NCI-H2107 treated with DMSO at 0.1 percent for 48 hours (cell line): ENCODE measurements at regions not wholly inside any gene's neighbourhood (a gene's known extent, or its start where the extent isn't known, plus 50 kb on each side); places are given as distances from the start of the nearest gene placed in this dataset.
"Not testable (repeated sequence)": the region's sequence is repeated elsewhere in the genome, so short reads cannot be mapped to it uniquely, and the experiment has no call there.

Source experiments
- DNase-seq: peaks from one replicate; lab custom pipeline; 2025; ENCODE audit not compliant: unreplicated experiment; lab: John Stamatoyannopoulos, UW

DNA sequence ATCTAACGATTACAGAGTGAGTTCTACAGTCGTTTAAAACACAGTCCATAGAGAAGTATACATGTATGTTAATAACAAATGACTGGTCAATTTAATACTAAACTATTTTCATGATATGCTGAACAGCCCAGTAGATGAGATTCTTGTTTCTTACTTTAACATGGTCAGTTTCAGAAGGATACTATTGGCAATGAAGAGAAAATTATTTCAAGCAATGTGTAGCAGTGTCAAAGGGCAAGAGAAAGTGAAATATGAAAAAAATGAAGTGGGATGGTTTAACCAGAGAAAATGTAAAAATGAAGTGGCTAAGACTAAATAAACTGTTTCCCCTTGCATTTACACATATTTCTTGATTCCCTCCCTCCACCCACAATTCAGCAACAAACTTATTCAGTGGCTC lies 192.1 kb upstream of the TTC14 start:
- no peak for DNase-seq

DNA sequence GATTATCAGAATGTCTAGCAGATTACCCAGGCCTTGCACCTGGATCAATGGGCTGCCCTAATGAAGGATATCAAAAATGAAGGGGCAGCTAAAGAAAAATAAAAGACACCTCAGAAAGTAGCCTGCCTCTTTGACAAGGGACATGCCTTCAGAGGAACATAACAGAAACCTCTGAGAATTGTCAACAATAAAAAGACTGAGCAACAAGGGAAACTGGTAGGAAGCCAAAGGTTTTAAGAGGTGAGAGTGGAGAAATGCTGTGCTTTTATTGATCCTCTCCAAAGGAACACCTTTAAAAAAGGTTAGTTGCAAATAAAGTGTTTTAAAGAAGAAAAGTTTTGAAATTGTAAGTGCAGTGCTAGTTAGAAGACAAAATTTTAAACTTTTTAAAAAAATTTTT lies 187.8 kb upstream of the TTC14 start:
- DNase-seq = no peak

DNA sequence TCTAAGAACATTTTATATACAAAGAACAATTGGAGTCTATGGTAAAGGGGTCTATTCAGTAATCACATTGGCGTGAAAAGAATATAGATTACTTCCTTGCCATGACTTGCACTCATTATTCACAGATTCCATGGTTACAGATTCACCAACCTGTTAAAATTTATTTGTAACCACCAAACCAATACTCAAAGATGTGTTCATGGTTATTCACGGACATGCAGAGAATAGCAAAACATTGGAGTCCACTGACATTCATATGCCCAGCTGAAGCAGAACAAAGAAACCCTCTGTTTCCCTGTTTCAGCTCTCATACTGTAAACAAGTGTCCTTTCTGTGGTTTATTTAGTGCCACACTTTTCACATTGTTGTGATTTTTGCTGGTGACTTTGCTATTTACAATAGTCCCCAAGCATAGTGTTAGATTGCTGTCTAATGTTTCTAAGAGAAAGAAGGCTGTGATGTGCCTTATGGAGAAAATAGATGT lies 185.8 kb upstream of the TTC14 start:
- DNase-seq = peak; percentile 11

DNA sequence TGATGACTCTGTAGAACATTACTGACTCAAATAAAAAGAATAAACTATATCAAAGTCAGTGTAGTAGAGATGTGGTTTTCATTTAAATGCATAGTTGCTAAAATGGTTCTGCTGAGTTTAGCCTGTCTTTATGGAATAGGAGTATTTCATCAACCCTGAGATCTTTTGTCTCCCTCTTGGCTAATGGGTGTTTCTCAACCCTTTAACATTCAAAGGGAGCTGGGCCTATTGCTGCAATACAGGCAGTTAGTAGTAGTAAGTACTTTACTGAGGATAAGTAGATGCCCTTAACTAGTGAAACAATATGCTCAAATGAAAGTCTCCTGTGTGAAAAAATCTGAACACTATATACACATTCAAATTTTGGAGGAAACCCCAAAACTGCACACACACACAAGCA lies 184.7 kb upstream of the TTC14 start:
- DNase-seq = no peak

DNA sequence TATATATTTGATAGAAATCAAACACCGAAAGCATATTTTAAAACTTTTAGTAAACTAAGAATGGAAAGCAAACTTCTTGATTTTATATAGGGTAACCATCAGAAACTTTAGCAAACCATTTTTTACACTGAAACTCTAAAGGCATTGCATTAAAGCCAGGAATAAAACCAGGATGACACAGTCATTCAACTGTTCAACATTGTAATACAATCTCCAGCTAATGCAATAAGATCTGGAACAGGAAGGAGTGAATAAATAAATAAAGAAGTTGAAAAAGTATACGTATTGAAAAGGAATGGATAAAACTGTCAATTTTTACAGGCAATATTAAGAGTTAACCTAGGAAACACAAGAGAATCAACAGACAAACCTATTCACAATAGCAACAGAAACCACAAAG lies 181.9 kb upstream of the TTC14 start:
- DNase-seq = no peak

DNA sequence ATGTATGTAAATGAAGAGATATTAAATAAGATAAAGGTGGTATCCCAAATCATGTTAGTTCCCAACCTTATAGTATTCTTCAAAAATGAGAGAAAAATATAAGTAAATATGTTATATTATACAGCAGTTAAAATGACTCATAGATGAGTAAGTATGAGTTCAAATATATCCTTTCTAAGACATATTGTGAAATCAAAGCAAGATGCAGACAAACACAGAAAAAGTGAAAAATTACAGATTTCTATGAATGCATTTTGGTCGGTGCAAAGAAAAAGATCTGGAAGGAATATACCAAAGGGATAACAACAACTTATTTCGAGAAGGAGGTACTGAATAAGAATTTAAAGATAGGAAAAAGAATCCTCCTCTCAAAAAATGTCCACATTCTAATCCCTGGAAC lies 181.2 kb upstream of the TTC14 start:
- DNase-seq = no peak

DNA sequence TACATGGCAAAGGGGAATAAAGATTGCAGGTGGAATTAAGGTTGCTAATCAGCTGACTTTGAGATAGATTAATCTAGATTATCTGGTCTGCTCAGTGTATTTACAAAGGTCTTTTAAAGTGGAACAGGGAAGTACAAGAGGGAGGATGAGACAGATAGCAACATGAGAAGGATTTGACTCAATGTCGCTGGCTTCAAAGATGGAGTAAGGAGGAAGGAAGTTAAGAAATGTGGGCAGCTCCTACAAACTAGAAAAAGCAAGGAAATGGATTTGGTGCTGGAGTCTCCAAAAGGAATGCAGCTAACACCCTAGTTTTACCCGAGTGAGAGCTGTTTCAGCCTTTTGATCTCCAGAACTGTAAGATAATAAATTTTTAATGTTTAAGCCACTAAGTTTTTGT lies 180.7 kb upstream of the TTC14 start:
- DNase-seq = no peak

DNA sequence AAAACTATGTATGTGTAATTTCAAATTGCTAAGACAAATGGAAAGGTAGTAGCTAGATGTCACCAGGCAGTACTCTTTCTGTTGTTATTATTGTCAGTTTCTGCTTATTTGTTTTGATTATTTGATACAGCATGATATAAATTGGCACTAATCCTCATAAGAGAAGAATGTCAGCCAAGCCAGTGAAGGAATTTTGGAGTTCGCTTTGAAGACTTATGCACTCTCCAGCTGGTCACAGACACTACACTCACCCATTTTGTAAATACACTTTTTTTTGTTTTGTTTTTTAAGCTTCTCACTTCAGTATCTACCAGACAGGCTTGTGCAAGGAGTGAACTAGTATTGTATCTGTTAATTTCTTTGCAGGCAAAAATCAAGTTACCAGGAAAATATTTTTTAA lies 180.2 kb upstream of the TTC14 start:
- no peak for DNase-seq

DNA sequence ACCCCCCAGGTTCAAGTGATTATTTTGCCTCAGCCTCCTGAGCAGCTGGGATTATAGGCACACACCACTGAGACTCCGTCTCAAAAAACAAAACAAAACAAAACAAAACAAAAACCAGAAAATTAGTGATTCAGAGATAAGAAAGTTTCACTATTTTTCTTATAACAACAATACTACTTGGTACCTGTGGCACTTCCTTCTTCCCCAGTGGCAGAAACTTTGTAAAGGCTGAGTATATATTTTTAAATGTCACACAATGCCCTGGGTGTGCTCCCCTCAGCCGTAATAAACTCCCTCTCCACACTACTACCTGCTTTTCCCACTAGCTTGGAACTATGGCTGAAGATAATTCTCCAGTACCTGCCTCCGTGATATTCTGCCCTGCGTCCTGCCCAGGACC lies 177.7 kb upstream of the TTC14 start:
- DNase-seq = not testable (repeated sequence)

DNA sequence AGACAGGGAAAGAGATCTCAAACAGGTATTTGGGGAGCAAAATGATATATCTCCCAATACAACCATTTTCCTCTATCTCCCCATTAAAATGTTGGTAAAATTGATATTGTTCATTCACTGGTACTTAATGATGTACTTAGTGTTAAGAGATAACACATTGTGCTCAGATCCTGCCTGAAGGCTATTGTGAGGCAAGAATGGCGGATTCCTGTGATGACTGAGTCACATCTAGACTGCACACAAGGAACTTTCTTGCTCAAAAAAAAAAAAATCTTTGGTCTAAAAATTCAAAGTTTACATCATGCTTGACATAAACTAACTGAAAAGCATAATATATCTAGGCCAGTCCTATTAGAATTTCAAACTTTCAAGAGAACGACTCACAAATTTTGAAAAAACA lies 171.1 kb upstream of the TTC14 start:
- DNase-seq = no peak

DNA sequence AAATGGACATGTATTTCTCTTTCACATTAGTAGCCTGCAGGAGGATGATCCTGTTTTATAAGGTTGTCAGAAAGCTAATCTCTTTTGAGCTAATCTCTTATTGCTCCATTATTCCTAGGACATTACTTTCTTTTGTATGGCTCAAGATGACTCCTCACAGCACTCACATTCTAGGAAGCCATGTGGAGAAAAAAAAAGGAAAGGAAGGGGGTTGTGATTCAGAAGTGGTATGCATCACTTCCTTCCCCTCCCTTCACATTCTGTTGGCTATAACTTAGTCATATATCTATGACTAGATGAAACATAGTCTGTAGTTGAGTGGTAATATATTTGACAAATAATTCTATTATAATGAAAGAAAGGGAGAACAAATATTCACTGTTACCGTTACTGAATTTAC lies 168.8 kb upstream of the TTC14 start:
- DNase-seq = no peak

DNA sequence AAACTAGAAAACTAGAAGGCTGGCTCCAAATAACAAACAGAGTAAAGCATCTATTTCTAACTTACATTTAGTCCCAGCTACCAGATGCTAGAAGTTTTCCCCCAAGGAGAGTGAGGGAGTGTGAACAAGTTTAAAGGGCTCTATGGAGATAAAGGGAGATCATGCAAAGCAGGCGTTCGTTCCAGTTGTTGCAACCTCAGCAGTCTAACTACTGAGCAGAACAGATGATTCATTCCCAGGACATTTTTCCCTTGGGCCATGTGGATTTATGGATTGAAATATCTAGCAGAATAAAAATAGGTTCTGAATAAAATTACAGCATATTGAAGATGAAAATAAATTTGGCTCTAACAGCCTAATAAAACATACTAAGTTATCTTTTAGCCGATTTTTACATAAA lies 154.8 kb upstream of the TTC14 start:
- DNase-seq = no peak

DNA sequence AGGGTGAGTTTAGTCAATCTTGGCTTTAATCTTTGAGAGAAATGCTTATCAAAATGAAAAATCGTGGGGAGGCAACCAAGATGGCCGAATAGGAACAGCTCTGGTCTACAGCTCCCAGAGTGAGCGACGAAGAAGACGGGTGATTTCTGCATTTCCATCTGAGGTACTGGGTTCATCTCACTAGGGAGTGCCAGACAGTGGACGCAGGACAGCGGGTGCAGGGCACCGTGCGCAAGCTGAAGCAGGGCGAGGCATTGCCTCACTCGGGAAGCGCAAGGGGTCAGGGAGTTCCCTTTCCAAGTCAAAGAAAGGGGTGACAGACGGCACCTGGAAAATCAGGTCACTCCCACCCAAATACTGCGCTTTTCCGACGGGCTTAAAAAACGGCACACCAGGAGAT lies 153.6 kb upstream of the TTC14 start:
- DNase-seq = not testable (repeated sequence)

DNA sequence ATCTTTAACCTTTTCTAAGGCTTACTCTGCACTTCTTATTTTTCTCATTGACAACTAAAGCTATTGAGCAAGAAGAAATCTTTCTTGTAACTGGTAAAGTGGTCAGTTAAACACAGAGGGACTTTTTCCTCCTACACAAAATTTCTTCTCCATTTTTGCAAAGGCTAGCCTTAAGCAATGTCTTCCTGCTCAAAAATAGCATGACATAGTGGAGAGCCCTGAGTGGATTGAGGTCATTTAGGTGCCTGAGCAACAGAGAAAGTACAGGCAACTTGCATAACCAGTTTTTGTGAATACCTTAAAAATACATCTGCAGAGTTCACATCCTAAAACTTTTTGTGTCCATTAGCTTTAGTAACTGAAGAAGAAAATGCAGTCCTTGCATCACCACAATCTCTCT lies 144.7 kb upstream of the TTC14 start:
- DNase-seq = no peak

DNA sequence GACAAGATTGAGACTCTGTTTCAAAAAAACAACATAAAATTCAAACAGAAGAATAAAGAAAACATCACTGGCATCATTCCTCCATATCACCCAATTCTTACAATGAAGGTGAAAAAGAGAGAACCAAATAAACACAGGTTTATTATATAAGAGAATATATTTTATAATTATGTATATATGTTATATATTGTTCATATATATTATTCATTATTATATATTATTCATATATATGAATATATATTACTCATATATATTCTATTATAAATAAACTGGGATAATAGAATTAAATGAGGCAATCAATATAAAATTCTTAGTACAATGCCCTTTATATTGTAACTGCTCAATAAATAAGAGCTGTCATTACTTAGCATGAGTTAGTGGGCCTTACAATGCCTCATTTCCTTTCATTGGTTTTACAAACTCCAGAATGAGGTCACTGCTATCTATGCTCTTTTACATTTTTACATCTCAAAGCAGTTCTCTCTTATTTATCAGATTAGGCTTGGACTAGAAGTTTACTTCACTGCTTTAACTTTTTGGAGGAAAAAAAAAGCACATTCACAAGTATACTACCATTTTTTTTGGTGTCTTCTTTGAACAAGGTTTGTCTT lies 135.5 kb upstream of the TTC14 start:
- no peak for DNase-seq

DNA sequence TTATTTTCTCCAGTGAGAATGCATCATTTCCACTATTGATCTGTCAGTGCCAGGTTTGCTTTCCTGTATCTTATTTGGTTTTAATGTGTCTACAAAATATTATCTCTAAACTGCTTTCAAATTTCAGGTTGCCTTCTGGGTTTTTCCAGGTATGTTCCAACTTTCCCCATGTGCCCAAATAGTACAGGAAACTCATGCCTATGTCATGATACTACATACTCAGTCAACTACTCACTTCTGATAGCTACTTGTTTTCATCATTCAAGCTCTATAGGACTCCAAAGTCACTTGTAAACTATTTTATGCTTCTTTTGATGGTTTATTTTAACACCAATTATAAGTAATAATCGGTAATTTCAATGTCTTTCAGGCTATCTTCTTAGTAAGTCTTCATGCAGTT lies 134.8 kb upstream of the TTC14 start:
- DNase-seq = no peak

DNA sequence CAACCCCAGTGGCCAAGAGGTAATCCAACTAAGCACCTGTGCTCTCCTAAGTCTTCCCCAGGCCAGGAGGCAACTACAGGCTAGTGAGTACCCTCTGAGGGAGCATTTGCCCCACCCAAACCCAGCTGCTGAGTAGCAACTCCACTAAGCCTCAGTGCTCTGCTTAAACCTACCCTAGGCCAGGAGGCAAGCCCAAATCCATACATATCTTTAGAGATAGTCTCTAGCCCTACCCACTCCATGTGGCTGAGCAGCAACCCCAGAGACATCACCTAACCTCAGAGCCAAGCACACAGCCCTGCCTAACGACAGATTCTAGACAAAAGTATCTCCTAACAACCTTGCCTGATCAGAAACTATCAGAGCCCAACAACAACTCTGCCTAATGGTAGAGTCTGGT lies 132.8 kb upstream of the TTC14 start:
- DNase-seq = no peak

DNA sequence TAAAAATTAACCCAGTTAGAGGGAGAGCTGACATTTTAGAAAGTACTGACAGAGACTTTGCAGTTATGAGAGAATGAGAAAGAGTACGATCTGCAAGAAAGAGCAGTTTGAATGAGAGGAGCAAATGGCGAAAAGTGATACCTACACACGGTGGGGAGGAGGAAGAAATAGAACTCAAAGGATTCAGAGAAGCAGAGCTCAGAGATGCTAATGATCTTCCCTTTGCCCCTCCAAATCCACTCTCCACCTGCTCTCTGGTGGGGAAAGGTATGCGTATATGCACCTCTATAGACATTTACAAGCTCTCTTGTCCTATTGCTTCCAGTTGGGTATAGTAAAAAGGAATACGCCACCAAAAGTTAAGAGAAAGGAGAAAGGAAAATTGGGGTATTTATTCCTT lies 123.3 kb upstream of the TTC14 start:
- DNase-seq = no peak

DNA sequence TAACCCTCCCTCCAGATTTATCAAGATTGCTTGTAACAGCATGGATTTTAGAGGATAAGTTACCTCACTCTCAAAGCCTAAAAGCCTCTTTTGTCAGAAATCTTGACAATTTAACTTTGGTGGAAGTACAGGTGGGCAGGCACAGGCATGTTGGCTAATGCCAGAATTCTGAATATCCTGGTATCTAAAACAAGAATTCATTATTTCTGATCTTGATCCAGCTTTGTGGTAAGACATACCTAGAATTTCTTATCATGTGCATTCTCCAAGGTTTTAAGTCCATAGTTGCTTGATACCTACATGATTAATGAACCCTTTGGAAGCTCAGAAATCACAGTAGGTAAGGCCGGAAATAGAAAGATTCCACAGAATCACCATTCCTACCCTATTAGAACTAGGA lies 109.9 kb upstream of the TTC14 start:
- no peak for DNase-seq

DNA sequence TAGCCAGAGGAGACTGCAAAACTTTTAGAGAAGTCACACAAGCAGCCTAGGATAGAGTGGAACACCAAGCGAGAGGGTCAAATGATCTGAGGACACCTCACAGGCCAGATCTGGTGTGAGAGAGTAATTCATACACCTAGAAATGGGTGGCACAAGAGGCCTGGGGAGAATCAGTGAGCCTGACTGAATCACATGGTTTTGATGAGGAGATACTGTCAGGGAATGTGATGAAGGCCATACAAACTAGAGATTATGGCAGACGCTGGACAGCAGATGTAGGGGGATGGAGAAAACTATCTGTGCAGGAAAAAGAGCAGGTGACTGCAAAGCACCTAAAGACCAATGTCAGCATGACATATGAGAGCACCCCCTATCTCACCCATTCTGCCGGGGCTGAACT lies 105.0 kb upstream of the TTC14 start:
- no peak for DNase-seq

DNA sequence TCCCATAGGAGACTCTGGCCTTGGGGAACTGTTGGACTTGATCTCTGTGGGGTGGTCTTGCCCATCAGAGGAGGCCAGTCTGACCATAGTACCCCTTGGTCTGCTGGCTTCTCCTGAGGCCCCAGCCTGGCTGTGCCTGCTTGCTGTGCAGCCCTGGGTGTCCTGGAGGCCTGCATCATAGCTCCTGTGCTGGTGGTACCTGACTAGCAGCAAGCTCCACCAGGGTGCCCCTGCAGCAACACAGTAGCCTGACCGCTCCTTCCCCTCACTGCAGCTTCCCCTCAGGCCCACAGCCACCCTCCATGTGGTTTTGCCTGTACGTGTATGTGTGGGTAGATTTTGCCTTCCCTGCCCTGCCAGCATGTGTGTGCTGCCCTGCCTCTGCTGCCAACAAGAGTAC lies 85.6 kb upstream of the TTC14 start:
- DNase-seq = no peak

DNA sequence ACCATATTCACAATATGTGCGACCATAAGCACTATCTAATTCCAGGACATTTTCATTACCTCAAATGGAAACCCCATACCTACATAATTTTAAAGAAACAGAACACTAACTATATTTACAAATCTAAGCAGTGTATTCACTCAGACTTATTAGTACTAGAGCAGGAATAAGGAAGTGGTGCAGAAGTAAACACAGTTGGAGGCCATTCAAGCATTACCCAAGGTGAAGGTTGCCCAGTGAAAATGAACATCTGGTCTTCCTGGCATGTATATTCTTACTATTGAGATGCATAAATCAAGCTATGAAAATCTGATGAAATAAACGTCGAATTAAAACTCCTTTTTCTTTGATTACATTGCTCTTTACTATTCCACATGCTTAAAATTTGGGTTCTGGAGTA lies 78.9 kb upstream of the TTC14 start:
- no peak for DNase-seq

DNA sequence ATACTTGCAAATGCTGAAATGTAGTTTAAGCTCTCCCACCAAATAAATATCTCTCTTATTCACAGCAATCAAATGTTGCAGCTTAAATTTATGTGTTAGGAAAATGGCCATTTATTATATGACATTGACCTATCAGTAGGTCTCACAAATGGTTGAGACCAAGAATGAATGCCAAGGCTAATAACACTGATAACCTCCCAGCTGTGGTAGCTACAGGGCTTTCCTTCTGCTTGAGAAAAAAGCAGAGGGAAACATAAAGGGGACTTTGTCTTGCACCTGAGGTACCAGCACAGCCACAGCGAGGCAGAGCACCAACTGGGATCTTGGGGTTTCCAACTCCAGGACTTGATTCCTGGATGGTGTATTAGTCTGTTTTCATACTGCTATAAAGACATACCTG lies 73.1 kb upstream of the TTC14 start:
- DNase-seq = no peak

DNA sequence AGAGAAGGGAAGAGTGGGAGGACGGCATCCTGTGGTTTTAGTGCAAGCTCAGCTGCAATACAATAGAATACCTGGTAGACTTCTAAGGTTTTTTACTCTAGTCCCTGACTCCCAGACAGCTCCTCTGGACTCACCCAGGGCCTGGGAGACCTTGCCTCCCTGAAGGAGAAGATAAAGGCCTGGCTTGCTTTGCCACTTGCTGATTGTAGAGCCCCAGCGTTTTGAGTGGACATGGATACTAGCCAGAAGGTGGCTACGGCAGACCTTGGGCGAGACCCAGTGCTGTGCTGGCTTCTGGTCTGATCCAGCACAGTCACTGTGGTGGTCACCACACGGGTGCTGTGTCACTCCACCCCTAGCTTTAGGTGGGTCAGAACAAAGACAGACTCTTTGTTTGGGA lies 72.2 kb upstream of the TTC14 start:
- DNase-seq = no peak
